GM23338 (cell line): ENCODE measurements at regions not wholly inside any gene's neighbourhood (a gene's known extent, or its start where the extent isn't known, plus 50 kb on each side); places are given as distances from the start of the nearest gene placed in this dataset.

Experiments
- ATAC-seq: fragments of 200-7000 bp; cut with Tn5 transposase; 3 replicates; pipeline ENCODE4 v1.9.1; 2020
- DNase-seq: peaks from one replicate; pipeline ENCODE4 v3.0.0-alpha.2; 2015; ENCODE audit warnings: low spot score
- H2AFZ ChIP-seq: fragments of 200-600 bp; sonication (generic); 2 replicates; pipeline ENCODE4 v1.8.0; 2016; ENCODE audit warnings: antibody characterized with exemption, mild to moderate bottlenecking, moderate library complexity
- H3F3A ChIP-seq: fragments of 200-600 bp; sonication (generic); replicated peaks from 2 replicates; pipeline ENCODE4 v1.8.0; 2017; ENCODE audit warnings: antibody characterized with exemption, mixed run types, low read depth
- H3K27ac ChIP-seq: fragments of 200-600 bp; sonication (generic); 2 replicates; pipeline ENCODE4 v1.6.1; 2016; ENCODE audit warnings: low read depth
- H3K27me3 ChIP-seq: fragments of 200-600 bp; sonication (generic); 2 replicates; pipeline ENCODE4 v1.8.0; 2016; ENCODE audit warnings: mild to moderate bottlenecking, mixed run types, moderate library complexity; ENCODE audit not compliant: insufficient read depth
- H3K36me3 ChIP-seq: fragments of 200-600 bp; sonication (generic); 2 replicates; pipeline ENCODE4 v1.8.0; 2016; ENCODE audit warnings: mild to moderate bottlenecking; ENCODE audit not compliant: insufficient read depth
- H3K4me1 ChIP-seq: fragments of 200-600 bp; sonication (generic); 2 replicates; pipeline ENCODE4 v1.8.0; 2016; ENCODE audit warnings: mild to moderate bottlenecking, moderate library complexity; ENCODE audit not compliant: insufficient read depth
- H3K4me2 ChIP-seq: fragments of 200-600 bp; sonication (generic); 2 replicates; pipeline ENCODE4 v1.7.1; 2017; ENCODE audit warnings: mixed run types
- H3K4me3 ChIP-seq: fragments of 200-600 bp; sonication (generic); 2 replicates; pipeline ENCODE4 v1.6.1; 2016; ENCODE audit warnings: mixed run types
- H3K79me2 ChIP-seq: fragments of 200-600 bp; sonication (generic); replicated peaks from 2 replicates; pipeline ENCODE4 v1.8.0; 2017; ENCODE audit warnings: mild to moderate bottlenecking; ENCODE audit not compliant: insufficient read depth
- H3K9me2 ChIP-seq: fragments of 200-600 bp; sonication (generic); 2 replicates; pipeline ENCODE4 v1.8.0; 2017; ENCODE audit not compliant: insufficient read depth
- H4K20me1 ChIP-seq: fragments of 200-600 bp; sonication (generic); replicated peaks from 2 replicates; pipeline ENCODE4 v1.8.0; 2017; ENCODE audit warnings: mild to moderate bottlenecking; ENCODE audit not compliant: insufficient read depth
- H3K27ac Mint-ChIP-seq: 2 replicates; pipeline ENCODE4 v1.8.0; 2020; ENCODE audit warnings: inconsistent platforms, mild to moderate bottlenecking, moderate library complexity, mixed read lengths
- H3K27me3 Mint-ChIP-seq: 3 replicates; pipeline ENCODE4 v1.8.0; 2022; ENCODE audit warnings: low read depth, mild to moderate bottlenecking, moderate library complexity, mixed read lengths, inconsistent platforms; ENCODE audit not compliant: insufficient read depth, poor library complexity
- H3K36me3 Mint-ChIP-seq: 3 replicates; pipeline ENCODE4 v1.8.0; 2021; ENCODE audit warnings: low read depth, mild to moderate bottlenecking, inconsistent platforms, moderate library complexity, mixed read lengths
- H3K4me1 Mint-ChIP-seq: 3 replicates; pipeline ENCODE4 v1.8.0; 2020; ENCODE audit warnings: mild to moderate bottlenecking, inconsistent platforms, mixed read lengths
- H3K4me3 Mint-ChIP-seq: 3 replicates; pipeline ENCODE4 v1.8.0; 2021; ENCODE audit warnings: moderate library complexity, mild to moderate bottlenecking, inconsistent platforms, mixed read lengths
- H3K9me3 Mint-ChIP-seq: 3 replicates; pipeline ENCODE4 v1.8.0; 2020; ENCODE audit warnings: moderate library complexity, mild to moderate bottlenecking, inconsistent platforms, mixed read lengths
- CREB1 ChIP-seq: fragments of 250-450 bp; sonication (Bioruptor Pico); IDR thresholded peaks from 2 replicates; pipeline ENCODE4 v1.5.0; 2020; ENCODE audit warnings: low read depth, mild to moderate bottlenecking, moderate library complexity
- CTCF ChIP-seq, 2 experiments: fragments of 200-600 bp in 1 of 2; sonication (generic) in 1 of 2; conservative IDR thresholded peaks; 2 replicates each; pipeline versions ENCODE4 v1.5.1 to v1.6.1; 2016 to 2017; ENCODE audit warnings: antibody characterized with exemption in 2 of 2, low read depth in 2 of 2, mild to moderate bottlenecking in 2 of 2, moderate library complexity in 1 of 2
- ETS1 ChIP-seq: IDR thresholded peaks from 2 replicates; pipeline ENCODE4 v1.6.1; 2016; ENCODE audit warnings: antibody characterized with exemption
- EZH2 ChIP-seq: fragments of 200-600 bp; sonication (generic); IDR thresholded peaks from one replicate; pipeline ENCODE4 v1.8.0; 2017; ENCODE audit warnings: antibody characterized with exemption, mild to moderate bottlenecking, low read depth; ENCODE audit not compliant: unreplicated experiment
- EZH2phosphoT487 ChIP-seq: fragments of 200-600 bp; sonication (generic); IDR thresholded peaks from one replicate; pipeline ENCODE4 v1.8.1; 2018; ENCODE audit warnings: antibody characterized with exemption; ENCODE audit not compliant: unreplicated experiment
- JUNB ChIP-seq: IDR thresholded peaks from one replicate; pipeline ENCODE4 v1.6.1; 2016; ENCODE audit warnings: antibody characterized with exemption; ENCODE audit not compliant: unreplicated experiment
- NANOG ChIP-seq: IDR thresholded peaks from 2 replicates; pipeline ENCODE4 v1.6.1; 2016; ENCODE audit warnings: antibody characterized with exemption, borderline replicate concordance
- POLR2AphosphoS5 ChIP-seq: IDR thresholded peaks from 2 replicates; pipeline ENCODE4 v1.6.1; 2016; ENCODE audit warnings: antibody characterized with exemption, low read depth
- REST ChIP-seq: IDR thresholded peaks from one replicate; pipeline ENCODE4 v1.6.1; 2018; ENCODE audit warnings: antibody characterized with exemption; ENCODE audit not compliant: unreplicated experiment
- STAT1 ChIP-seq: IDR thresholded peaks from one replicate; pipeline ENCODE4 v1.6.1; 2016; ENCODE audit warnings: antibody characterized with exemption; ENCODE audit not compliant: unreplicated experiment
- ZNF114 ChIP-seq: fragments of 250-450 bp; sonication (Bioruptor Pico); IDR thresholded peaks from 2 replicates; pipeline ENCODE4 v1.5.0; 2020; ENCODE audit warnings: mild to moderate bottlenecking, moderate library complexity
- ZNF331 ChIP-seq: fragments of 250-450 bp; sonication (Bioruptor Pico); IDR thresholded peaks from 2 replicates; pipeline ENCODE4 v1.5.0; 2020; ENCODE audit warnings: low read depth, mild to moderate bottlenecking, moderate library complexity
- ZNF462 ChIP-seq: fragments of 250-450 bp; sonication (Bioruptor Pico); IDR thresholded peaks from 2 replicates; pipeline ENCODE4 v1.5.0; 2020; ENCODE audit warnings: mild to moderate bottlenecking, moderate library complexity

GRCh38 chr3:188946351-188947240, 225.2 kb upstream of the TPRG1 start:
- H3K79me2 ChIP-seq: no peaks in the 10 kb centered on the region
- H3K36me3 ChIP-seq: no peaks in the 10 kb centered on the region
- no peaks in the 10 kb centered on the region for H4K20me1 ChIP-seq
- H3K4me2 ChIP-seq: peak overlapping the region; percentile 77
- H3K36me3 Mint-ChIP-seq: peaks cover 2% of the 10 kb centered on the region; the same call in 1 of the 3 replicates
- peak overlapping the region; percentile 78 for H2AFZ ChIP-seq
- peaks cover 14% of the 10 kb centered on the region for H3K4me1 ChIP-seq
- peak overlapping the region; percentile 81 for H3K4me3 Mint-ChIP-seq
- no peaks in the 10 kb centered on the region for H3F3A ChIP-seq
- no peaks in the 10 kb centered on the region; the same call in 1 of the 2 replicates for H3K9me2 ChIP-seq
- TF ChIP-seq NANOG (no peak), CREB1 (CRISPR knock-in tag) (no peak), JUNB (no peak), REST (no peak), ETS1 (no peak), EZH2phosphoT487 (no peak), EZH2 (no peak), POLR2AphosphoS5 (no peak), ZNF331 (CRISPR knock-in tag) (no peak), STAT1 (no peak), CTCF (conservative IDR thresholded peaks at IDR 0.05; ENCODE audit: low read depth in 2 of 2) (no peak), ZNF462 (no peak), ZNF114 (CRISPR knock-in tag) (no peak)
- H3K9me3 Mint-ChIP-seq: no peaks in the 10 kb centered on the region
- peak overlapping the region; percentile 72 for H3K4me3 ChIP-seq
- ATAC-seq: no peak
- H3K4me1 Mint-ChIP-seq: peaks cover 19% of the 10 kb centered on the region
- no peaks in the 10 kb centered on the region for H3K27me3 ChIP-seq
- H3K27ac ChIP-seq: peak overlapping the region; percentile 98; the same call in 1 of the 2 replicates
- H3K27ac Mint-ChIP-seq: no peak overlapping the region
- peaks cover 5% of the 10 kb centered on the region for H3K27me3 Mint-ChIP-seq
- no peak for DNase-seq
